Neural cell (in vitro differentiated cells): ENCODE measurements at regions not wholly inside any gene's neighbourhood (a gene's known extent, or its start where the extent isn't known, plus 50 kb on each side); places are given as distances from the start of the nearest gene placed in this dataset.

Source experiments
- H2AFZ ChIP-seq: fragments of 200-600, 300-800 bp; sonication (generic), shearing (Covaris generic); 2 replicates; pipeline ENCODE4 v1.6.0; 2014; ENCODE audit warnings: low read depth, mild to moderate bottlenecking, antibody characterized with exemption, low read length, moderate library complexity
- H3F3A ChIP-seq: fragments of 200-600 bp; shearing (Covaris generic); 2 replicates; pipeline ENCODE4 v1.6.1; 2016; ENCODE audit warnings: mild to moderate bottlenecking, moderate library complexity, mixed read lengths, antibody characterized with exemption, low read length; ENCODE audit not compliant: insufficient read depth, poor library complexity, severe bottlenecking
- H3K27ac ChIP-seq: fragments of 200-600, 300-800 bp; sonication (generic), shearing (Covaris generic); 2 replicates; pipeline ENCODE4 v1.5.1; 2014; ENCODE audit warnings: mild to moderate bottlenecking, low read length, moderate library complexity
- H3K27me3 ChIP-seq: fragments of 300-800, 200-600 bp; sonication (generic), shearing (Covaris generic); 2 replicates; pipeline ENCODE4 v1.6.0; 2014; ENCODE audit warnings: mild to moderate bottlenecking, low read depth, low read length, moderate library complexity; ENCODE audit not compliant: insufficient read depth
- H3K36me3 ChIP-seq: fragments of 300-800, 200-600 bp; sonication (generic), shearing (Covaris generic); 2 replicates; pipeline ENCODE4 v1.5.1; 2014; ENCODE audit warnings: mild to moderate bottlenecking, antibody characterized with exemption, low read length, moderate library complexity; ENCODE audit not compliant: insufficient read depth
- H3K4me2 ChIP-seq: fragments of 300-800, 200-600 bp; sonication (generic), shearing (Covaris generic); 2 replicates; pipeline ENCODE4 v1.6.0; 2014; ENCODE audit warnings: mild to moderate bottlenecking, low read length
- H3K4me3 ChIP-seq: fragments of 300-800, 200-600 bp; sonication (generic), shearing (Covaris generic); 2 replicates; pipeline ENCODE4 v1.5.1; 2014; ENCODE audit warnings: mild to moderate bottlenecking, low read length, moderate library complexity
- H3K79me2 ChIP-seq: fragments of 200-600 bp; shearing (Covaris generic); replicated peaks from 2 replicates; pipeline ENCODE4 v1.6.0; 2014; ENCODE audit warnings: mild to moderate bottlenecking, low read length, moderate library complexity; ENCODE audit not compliant: insufficient read depth
- H3K9ac ChIP-seq: fragments of 300-800, 200-600 bp; sonication (generic), shearing (Covaris generic); 2 replicates; pipeline ENCODE4 v1.6.1; 2016; ENCODE audit warnings: mild to moderate bottlenecking, low read length, mixed read lengths
- H3K9me2 ChIP-seq: fragments of 200-600 bp; shearing (Covaris generic); 2 replicates; pipeline ENCODE4 v1.6.1; 2016; ENCODE audit warnings: mild to moderate bottlenecking, low read length, mixed read lengths; ENCODE audit not compliant: insufficient read depth
- H3K9me3 ChIP-seq: fragments of 200-600, 300-800 bp; sonication (generic), shearing (Covaris generic); 2 replicates; pipeline ENCODE4 v1.6.1; 2016; ENCODE audit warnings: mild to moderate bottlenecking, mixed run types, low read length, moderate library complexity, mixed read lengths
- H4K20me1 ChIP-seq: fragments of 200-600 bp; shearing (Covaris generic); 2 replicates; pipeline ENCODE4 v1.6.1; 2016; ENCODE audit warnings: mild to moderate bottlenecking, mixed run types; ENCODE audit not compliant: insufficient read depth
- EP300 ChIP-seq: fragments of 450-650 bp; conservative IDR thresholded peaks from 2 replicates; pipeline ENCODE4 v1.6.1; 2014; ENCODE audit warnings: antibody characterized with exemption, mild to moderate bottlenecking, moderate library complexity; ENCODE audit not compliant: poor library complexity, severe bottlenecking
- EZH2 ChIP-seq: fragments of 200-600, 300-800 bp; shearing (Covaris generic), sonication (generic); IDR thresholded peaks from 2 replicates; pipeline ENCODE4 v1.6.1; 2014; ENCODE audit warnings: antibody characterized with exemption, low read length, borderline replicate concordance, mild to moderate bottlenecking; ENCODE audit not compliant: insufficient read depth, poor library complexity, severe bottlenecking
- MXI1 ChIP-seq: fragments of 450-650 bp; conservative IDR thresholded peaks from 2 replicates; pipeline ENCODE4 v1.6.1; 2014; ENCODE audit warnings: antibody characterized with exemption, mild to moderate bottlenecking; ENCODE audit not compliant: poor library complexity, severe bottlenecking
- POLR2AphosphoS5 ChIP-seq: IDR thresholded peaks from 2 replicates; pipeline ENCODE4 v1.6.1; 2012
- RAD21 ChIP-seq: fragments of 450-650 bp; conservative IDR thresholded peaks from 2 replicates; pipeline ENCODE4 v1.6.1; 2014; ENCODE audit warnings: antibody characterized with exemption, mild to moderate bottlenecking, moderate library complexity
- REST ChIP-seq: IDR thresholded peaks from 2 replicates; pipeline ENCODE4 v1.6.1; 2012; ENCODE audit warnings: borderline replicate concordance
- SMC3 ChIP-seq: fragments of 450-650 bp; conservative IDR thresholded peaks from 2 replicates; pipeline ENCODE4 v1.6.1; 2014; ENCODE audit warnings: antibody characterized with exemption, mild to moderate bottlenecking, moderate library complexity; ENCODE audit not compliant: poor library complexity
- TAF1 ChIP-seq: IDR thresholded peaks from 2 replicates; pipeline ENCODE4 v1.6.1; 2012; ENCODE audit warnings: low read depth
- TF ChIP-seq, protein P1 (sequence below): fragments of 450-650 bp; IDR thresholded peaks from 2 replicates; pipeline ENCODE4 v1.5.1; 2014; ENCODE audit warnings: antibody characterized with exemption, mild to moderate bottlenecking, moderate library complexity; ENCODE audit not compliant: poor library complexity, severe bottlenecking

- H2AFZ ChIP-seq: no peak overlapping the region
- H3K9me3 ChIP-seq: no peaks in the 10 kb centered on the region
These were observed 181.9 kb downstream of the SLC6A15 start for GRCh38 chr12:84730561-84731162.

GRCh38 chr12:84727961-84728360 is 184.6 kb downstream of the SLC6A15 start:
- Histone ChIP-seq H3K9me3 (no peaks in the 10 kb centered on the region), H3K36me3 (no peaks in the 10 kb centered on the region), H3K9ac (no peak overlapping the region), H3K4me3 (no peak overlapping the region), H3K79me2 (no peaks in the 10 kb centered on the region), H2AFZ (no peak overlapping the region), H3K9me2 (no peaks in the 10 kb centered on the region), H3K4me2 (no peak overlapping the region), H4K20me1 (no peaks in the 10 kb centered on the region), H3K27me3 (no peaks in the 10 kb centered on the region), H3F3A (no peaks in the 10 kb centered on the region), H3K27ac (no peak overlapping the region)
- TF ChIP-seq, protein P1, sequence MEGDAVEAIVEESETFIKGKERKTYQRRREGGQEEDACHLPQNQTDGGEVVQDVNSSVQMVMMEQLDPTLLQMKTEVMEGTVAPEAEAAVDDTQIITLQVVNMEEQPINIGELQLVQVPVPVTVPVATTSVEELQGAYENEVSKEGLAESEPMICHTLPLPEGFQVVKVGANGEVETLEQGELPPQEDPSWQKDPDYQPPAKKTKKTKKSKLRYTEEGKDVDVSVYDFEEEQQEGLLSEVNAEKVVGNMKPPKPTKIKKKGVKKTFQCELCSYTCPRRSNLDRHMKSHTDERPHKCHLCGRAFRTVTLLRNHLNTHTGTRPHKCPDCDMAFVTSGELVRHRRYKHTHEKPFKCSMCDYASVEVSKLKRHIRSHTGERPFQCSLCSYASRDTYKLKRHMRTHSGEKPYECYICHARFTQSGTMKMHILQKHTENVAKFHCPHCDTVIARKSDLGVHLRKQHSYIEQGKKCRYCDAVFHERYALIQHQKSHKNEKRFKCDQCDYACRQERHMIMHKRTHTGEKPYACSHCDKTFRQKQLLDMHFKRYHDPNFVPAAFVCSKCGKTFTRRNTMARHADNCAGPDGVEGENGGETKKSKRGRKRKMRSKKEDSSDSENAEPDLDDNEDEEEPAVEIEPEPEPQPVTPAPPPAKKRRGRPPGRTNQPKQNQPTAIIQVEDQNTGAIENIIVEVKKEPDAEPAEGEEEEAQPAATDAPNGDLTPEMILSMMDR: no peak
- TF ChIP-seq TAF1 (no peak), RAD21 (no peak), SMC3 (no peak), REST (no peak), EZH2 (no peak), MXI1 (no peak)

More at GRCh38 chr12:84730561-84731162, 181.9 kb downstream of the SLC6A15 start:
- no peak overlapping the region for H3K4me2 ChIP-seq
- no peak overlapping the region for H3K4me3 ChIP-seq
- no peak for TF ChIP-seq TAF1
- no peak for TF ChIP-seq MXI1
- no peak for TF ChIP-seq REST
- no peak for TF ChIP-seq EZH2
- TF ChIP-seq, protein P1: no peak
- TF ChIP-seq RAD21: no peak
- TF ChIP-seq EP300: no peak
- no peak for TF ChIP-seq SMC3
- no peak for TF ChIP-seq POLR2AphosphoS5
- H3F3A ChIP-seq: no peaks in the 10 kb centered on the region
- H3K36me3 ChIP-seq: no peaks in the 10 kb centered on the region
- H3K27ac ChIP-seq: no peak overlapping the region
- H3K79me2 ChIP-seq: no peaks in the 10 kb centered on the region
- H3K27me3 ChIP-seq: no peaks in the 10 kb centered on the region
- no peak overlapping the region for H3K9ac ChIP-seq
- H4K20me1 ChIP-seq: no peaks in the 10 kb centered on the region
- no peaks in the 10 kb centered on the region for H3K9me2 ChIP-seq
